Hepatocyte (in vitro differentiated cells): ENCODE measurements at regions not wholly inside any gene's neighbourhood (a gene's known extent, or its start where the extent isn't known, plus 50 kb on each side); places are given as distances from the start of the nearest gene placed in this dataset.
"Not testable (repeated sequence)": the region's sequence is repeated elsewhere in the genome, so short reads cannot be mapped to it uniquely, and the experiment has no call there.

ENCODE experiments used
- DNase-seq: peaks from one replicate; pipeline ENCODE4 v3.0.0-alpha.2; 2016; ENCODE audit warnings: low spot score
- H2AFZ ChIP-seq: fragments of 200-600 bp; sonication (generic); 2 replicates; pipeline ENCODE4 v1.6.0; 2016; ENCODE audit warnings: antibody characterized with exemption, mild to moderate bottlenecking
- H3K27ac ChIP-seq: fragments of 200-600 bp; sonication (generic); 2 replicates; pipeline ENCODE4 v1.5.1; 2016; ENCODE audit warnings: mild to moderate bottlenecking
- H3K27me3 ChIP-seq: fragments of 200-600 bp; sonication (generic); 2 replicates; pipeline ENCODE4 v1.6.1; 2016
- H3K36me3 ChIP-seq: fragments of 200-600 bp; sonication (generic); replicated peaks from 2 replicates; pipeline ENCODE4 v1.5.1; 2016; ENCODE audit warnings: low read depth; ENCODE audit not compliant: insufficient read depth
- H3K4me1 ChIP-seq: fragments of 200-600 bp; sonication (generic); 2 replicates; pipeline ENCODE4 v1.5.1; 2016; ENCODE audit warnings: mild to moderate bottlenecking, moderate library complexity; ENCODE audit not compliant: insufficient read depth
- H3K4me2 ChIP-seq: fragments of 200-600 bp; sonication (generic); 2 replicates; pipeline ENCODE4 v1.6.0; 2016
- H3K4me3 ChIP-seq: fragments of 200-600 bp; sonication (generic); 2 replicates; pipeline ENCODE4 v1.5.1; 2016; ENCODE audit warnings: mild to moderate bottlenecking
- H3K79me2 ChIP-seq: fragments of 200-600 bp; sonication (generic); 2 replicates; pipeline ENCODE4 v1.6.0; 2017; ENCODE audit warnings: mild to moderate bottlenecking
- H3K9me2 ChIP-seq: fragments of 200-600 bp; sonication (generic); replicated peaks from 2 replicates; pipeline ENCODE4 v1.6.0; 2017; ENCODE audit warnings: mild to moderate bottlenecking; ENCODE audit not compliant: insufficient read depth
- H3K9me3 ChIP-seq: fragments of 200-600 bp; sonication (generic); 2 replicates; pipeline ENCODE4 v1.5.1; 2016; ENCODE audit warnings: low read depth, mild to moderate bottlenecking
- H4K20me1 ChIP-seq: fragments of 200-600 bp; sonication (generic); 2 replicates; pipeline ENCODE4 v1.6.0; 2016; ENCODE audit warnings: mild to moderate bottlenecking; ENCODE audit not compliant: insufficient read depth, poor library complexity, severe bottlenecking
- CTCF ChIP-seq: fragments of 200-600 bp; sonication (generic); IDR thresholded peaks from 2 replicates; pipeline ENCODE4 v1.5.1; 2016; ENCODE audit warnings: antibody characterized with exemption, mild to moderate bottlenecking; ENCODE audit not compliant: poor library complexity
- EZH2 ChIP-seq: fragments of 200-600 bp; sonication (generic); IDR thresholded peaks from 2 replicates; pipeline ENCODE4 v1.6.1; 2016; ENCODE audit warnings: antibody characterized with exemption, mild to moderate bottlenecking, borderline replicate concordance
- EZH2phosphoT487 ChIP-seq: fragments of 200-600 bp; sonication (generic); IDR thresholded peaks from one replicate; pipeline ENCODE4 v1.6.1; 2018; ENCODE audit warnings: antibody characterized with exemption, mild to moderate bottlenecking, low read depth, moderate library complexity; ENCODE audit not compliant: unreplicated experiment, severe bottlenecking
- WGBS: methylation state at CpG from one replicate; pipeline ENCODE4 v1.1.6; 2016; ENCODE audit warnings: low lambda C conversion rate; ENCODE audit errors: missing lambda C conversion rate; 5-methylcytosine and 5-hydroxymethylcytosine counted together

GRCh38 chr4:177989503-177990201 lies 547.4 kb upstream of the AGA start:
- Histone ChIP-seq H3K79me2 (no peaks in the 10 kb centered on the region), H3K4me2 (no peak overlapping the region), H3K27me3 (no peaks in the 10 kb centered on the region), H3K4me3 (no peak overlapping the region), H4K20me1 (no peaks in the 10 kb centered on the region), H3K27ac (no peak overlapping the region), H3K36me3 (no peaks in the 10 kb centered on the region), H3K4me1 (no peaks in the 10 kb centered on the region), H3K9me2 (no peaks in the 10 kb centered on the region), H3K9me3 (no peaks in the 10 kb centered on the region), H2AFZ (no peak overlapping the region)
- 72% methylated on average over 4 of the region's 4 CpGs for WGBS
- DNase-seq, result no peak
- no peak for TF ChIP-seq EZH2phosphoT487
- TF ChIP-seq CTCF, result no peak
- no peak for TF ChIP-seq EZH2

- Histone ChIP-seq H3K79me2 (no peaks in the 10 kb centered on the region), H3K4me1 (no peaks in the 10 kb centered on the region)
- WGBS, result 85% methylated on average over 5 of the region's 5 CpGs
Observed at GRCh38 chr4:178003098-178003657, 560.9 kb upstream of the AGA start.

GRCh38 chr4:178010596-178010995 lies 568.4 kb upstream of the AGA start:
- H3K79me2 ChIP-seq, result no peaks in the 10 kb centered on the region

More at GRCh38 chr4:178003098-178003657, 560.9 kb upstream of the AGA start:
- Histone ChIP-seq H3K9me3 (no peaks in the 10 kb centered on the region), H3K9me2 (no peaks in the 10 kb centered on the region), H3K4me3 (no peak overlapping the region), H3K27me3 (no peaks in the 10 kb centered on the region), H4K20me1 (no peaks in the 10 kb centered on the region), H3K27ac (no peak overlapping the region), H3K36me3 (no peaks in the 10 kb centered on the region), H3K4me2 (no peak overlapping the region), H2AFZ (no peak overlapping the region)
- TF ChIP-seq CTCF (no peak), EZH2phosphoT487 (no peak), EZH2 (no peak)
- no peak for DNase-seq

GRCh38 chr4:178015046-178015445 lies 572.8 kb upstream of the AGA start:
- H3K4me2 ChIP-seq, H3K79me2 ChIP-seq, H3K36me3 ChIP-seq, H3K4me1 ChIP-seq, H3K4me3 ChIP-seq, DNase-seq, H3K27ac ChIP-seq, H3K9me3 ChIP-seq, H3K27me3 ChIP-seq, H4K20me1 ChIP-seq, H3K9me2 ChIP-seq, H2AFZ ChIP-seq: not testable (repeated sequence)
- WGBS, result 96% methylated on average over 26 of the region's 27 CpGs

More at GRCh38 chr4:178010596-178010995, 568.4 kb upstream of the AGA start:
- TF ChIP-seq EZH2 (no peak), CTCF (no peak), EZH2phosphoT487 (no peak)
- Histone ChIP-seq H3K27ac (no peak overlapping the region), H3K4me3 (no peak overlapping the region), H2AFZ (no peak overlapping the region), H3K27me3 (no peaks in the 10 kb centered on the region), H3K9me3 (no peaks in the 10 kb centered on the region), H3K36me3 (no peaks in the 10 kb centered on the region), H3K9me2 (no peaks in the 10 kb centered on the region), H3K4me1 (no peaks in the 10 kb centered on the region), H4K20me1 (no peaks in the 10 kb centered on the region), H3K4me2 (no peak overlapping the region)
- no peak for DNase-seq
- 80% methylated on average over 3 of the region's 3 CpGs for WGBS
